ENCODE measurements at regions not wholly inside any gene's neighbourhood (a gene's known extent, or its start where the extent isn't known, plus 50 kb on each side); places are given as distances from the start of the nearest gene placed in this dataset.
"Not testable (repeated sequence)": the region's sequence is repeated elsewhere in the genome, so short reads cannot be mapped to it uniquely, and the experiment has no call there.

DNA sequence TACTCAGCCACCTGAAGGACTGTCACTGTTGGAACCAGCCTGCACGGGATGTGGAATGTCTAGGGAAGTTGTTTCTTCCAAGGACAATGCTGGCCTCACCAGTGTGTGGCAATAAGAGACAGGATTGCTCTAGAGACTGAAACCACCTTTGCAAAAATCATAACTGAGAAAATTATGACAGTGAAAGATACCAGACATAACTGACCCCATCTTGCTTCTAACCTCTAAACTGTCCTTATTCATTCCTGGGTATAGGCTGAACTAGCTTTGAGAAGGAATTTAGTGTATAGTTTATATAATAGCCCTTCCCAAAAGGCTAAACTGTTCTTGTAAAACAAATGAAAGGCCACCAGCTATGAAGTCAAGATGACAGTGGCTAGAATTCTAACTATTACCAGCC lies 83.6 kb downstream of the IER5 start:
- DNase-seq: no peak

DNA sequence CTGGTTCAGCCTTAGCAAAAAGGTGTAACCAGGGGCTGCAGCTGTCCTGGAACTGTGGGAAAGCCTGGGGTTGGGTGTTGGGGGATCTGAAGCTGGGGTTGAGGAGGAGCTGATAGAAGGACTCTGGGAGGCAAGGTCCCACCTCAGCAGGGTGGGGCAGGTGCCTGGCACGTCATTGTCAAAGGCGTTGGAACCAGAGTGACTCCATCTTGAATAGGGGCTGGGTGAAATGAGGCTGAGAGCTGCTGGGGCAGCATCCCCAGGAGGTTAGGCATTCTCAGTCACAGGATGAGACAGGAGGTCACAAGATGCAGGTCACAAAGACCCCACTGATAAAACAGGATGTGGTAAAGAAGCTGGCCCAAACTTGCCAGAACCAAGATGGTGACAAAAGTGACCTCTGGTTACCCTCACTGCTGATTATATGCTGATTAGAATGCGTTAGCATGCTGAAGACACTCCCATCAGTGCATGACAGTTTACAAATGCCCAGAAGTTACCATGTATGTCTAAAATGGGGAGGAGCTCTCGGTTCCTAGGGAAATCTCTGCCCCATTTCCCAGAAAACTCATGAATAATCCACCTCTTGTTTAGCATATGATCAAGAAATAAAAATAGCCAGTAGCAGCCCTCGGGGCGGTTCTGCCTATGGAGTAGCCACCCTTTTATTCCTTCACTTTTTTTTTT lies 85.4 kb downstream of the IER5 start:
- no peak for DNase-seq

DNA sequence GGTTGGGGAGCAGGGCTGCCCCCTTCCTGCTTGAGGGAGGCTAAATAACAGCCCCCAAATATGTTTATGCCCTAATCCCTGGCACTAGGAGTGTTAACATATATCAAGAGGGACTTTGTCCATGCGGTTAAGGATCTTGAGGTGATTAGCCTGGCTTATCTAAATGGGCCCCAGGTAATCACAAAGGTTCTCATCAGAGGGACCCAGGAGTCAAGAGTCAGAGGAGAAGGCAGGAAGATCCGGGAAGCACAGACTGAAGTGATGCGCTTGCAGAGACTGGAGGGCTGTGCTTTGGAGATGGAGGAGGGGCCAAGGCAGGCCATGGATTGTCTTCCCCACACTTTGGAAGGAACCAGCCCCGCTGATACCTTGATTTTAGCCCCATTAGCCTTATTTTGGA lies 86.4 kb downstream of the IER5 start:
- no peak for DNase-seq

DNA sequence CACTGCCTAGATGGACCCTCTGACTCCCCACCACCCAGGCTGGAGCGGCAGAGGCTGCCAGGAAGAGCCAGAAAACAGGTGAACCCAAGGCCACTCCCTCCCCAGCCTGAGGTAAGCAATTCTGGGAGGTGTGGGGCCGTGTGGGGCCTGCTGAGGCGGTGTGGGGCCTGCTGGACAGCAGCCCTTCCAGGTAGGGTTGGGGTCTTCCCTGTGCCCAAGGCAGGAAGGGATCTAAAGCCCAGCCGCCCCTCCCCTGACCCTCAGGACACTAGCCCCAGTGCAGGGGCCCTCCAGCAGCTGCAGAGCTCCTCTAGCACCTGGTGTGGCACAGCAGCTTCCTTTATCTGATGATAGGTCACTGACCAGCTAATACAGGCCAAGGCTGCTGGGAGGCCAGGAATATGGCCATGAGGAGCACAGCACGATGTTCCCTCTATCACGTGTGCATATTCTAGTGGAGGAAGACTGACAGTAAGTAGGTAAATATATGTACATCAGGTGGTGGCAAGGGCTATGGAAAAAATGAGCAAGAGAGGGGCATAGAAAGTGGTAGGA lies 86.9 kb downstream of the IER5 start:
- no peak for DNase-seq

DNA sequence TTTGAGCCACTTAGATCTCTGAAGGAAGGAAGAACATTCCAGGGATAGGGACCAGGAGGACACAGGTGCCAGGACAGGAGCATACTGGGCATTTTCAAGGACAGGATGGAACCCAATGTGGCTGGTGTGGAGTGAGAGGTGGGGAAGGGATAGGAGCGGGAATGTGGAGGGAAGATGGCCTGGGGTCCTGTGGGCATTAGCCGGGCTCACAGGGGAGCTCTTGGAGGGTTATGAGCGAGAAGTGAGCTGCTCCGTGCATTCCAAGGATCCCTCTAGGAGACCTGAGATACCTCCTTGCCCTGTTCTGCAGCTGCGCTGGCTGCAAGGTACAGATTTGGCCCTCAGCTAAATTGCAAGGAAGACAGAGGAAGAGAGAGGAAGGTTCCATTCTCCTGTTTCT lies 87.5 kb downstream of the IER5 start:
- no peak for DNase-seq

DNA sequence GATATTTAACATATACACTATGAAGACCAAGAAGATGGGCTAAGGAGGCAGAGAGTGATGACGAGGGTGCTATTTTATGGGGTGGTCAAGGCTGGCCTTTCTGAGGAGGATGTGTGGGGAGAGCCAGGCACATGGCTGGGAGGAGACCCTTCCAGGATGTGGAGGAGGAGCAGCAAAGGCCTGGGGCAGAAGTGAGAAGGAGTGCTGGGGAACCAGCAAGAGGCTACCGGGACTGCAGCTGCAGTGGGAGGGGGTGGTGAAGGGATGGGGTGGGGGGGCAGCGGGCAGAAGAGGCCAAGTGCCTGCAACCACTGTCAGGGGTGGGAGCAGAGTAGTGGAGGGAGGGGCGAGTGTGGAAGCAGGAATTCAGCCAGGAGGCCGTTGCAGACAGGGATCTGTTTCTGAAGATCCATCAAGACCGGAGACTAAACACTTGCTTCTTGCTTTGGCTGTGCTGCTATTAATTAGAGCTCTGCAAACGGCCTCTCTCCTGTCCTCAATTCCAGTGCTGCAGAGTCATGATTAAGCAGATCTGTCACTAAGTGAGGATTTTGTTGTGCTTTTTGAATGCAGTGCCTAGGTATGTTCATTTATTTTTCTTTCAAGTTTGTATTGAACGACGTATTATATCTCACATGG lies 89.9 kb downstream of the IER5 start:
- no peak for DNase-seq

DNA sequence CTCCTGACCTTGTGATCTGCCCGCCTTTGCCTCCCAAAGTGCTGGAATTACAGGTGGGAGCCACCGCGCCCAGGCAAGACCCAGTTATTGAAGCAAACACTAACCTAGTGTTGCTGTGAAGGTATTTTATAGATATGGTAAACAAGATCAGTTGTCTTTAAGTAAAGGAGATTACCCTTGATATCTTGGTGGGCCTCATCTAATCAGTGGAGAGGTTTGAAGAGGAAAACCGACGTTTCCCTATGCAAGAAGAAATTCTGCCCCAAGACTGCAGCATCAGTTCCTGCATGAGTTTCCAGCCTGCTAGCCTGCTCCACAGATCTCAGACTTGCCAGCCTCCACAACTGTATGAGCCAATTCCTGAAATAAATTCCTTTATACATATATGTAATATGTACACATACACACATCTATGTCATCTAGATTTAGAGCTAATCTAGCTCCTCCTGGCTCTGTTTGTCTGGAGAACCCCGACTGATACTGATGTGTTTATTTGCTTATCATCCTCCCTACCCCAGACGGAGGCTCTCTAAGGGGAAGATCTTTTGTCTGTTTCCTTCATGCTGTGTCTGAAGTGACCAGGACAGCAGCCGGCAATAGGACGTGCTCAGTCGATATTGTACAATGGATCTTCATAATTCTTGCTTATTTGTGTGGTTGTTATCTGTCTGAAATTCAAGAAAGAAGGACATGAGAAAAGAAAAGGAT lies 90.9 kb downstream of the IER5 start:
- DNase-seq: no peak

DNA sequence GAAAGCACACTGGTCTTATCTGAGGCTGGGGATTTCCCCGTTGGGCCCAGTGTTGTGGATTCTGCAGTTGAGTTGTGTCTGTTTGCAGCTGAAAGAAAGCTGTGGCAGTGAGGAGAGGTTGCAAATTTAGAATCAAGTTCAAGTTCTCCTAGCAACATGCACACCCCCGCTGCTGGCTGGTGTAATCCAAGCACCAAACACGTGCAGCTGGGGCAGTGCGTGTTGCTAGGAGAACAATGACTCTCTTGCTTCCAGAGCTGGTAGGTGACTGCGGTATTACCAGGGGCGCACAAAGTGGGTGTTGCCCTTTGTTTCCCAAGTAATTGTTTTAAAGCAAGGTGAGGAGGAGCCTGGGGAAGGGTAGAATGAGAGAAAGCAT lies 91.5 kb downstream of the IER5 start:
- no peak for DNase-seq

DNA sequence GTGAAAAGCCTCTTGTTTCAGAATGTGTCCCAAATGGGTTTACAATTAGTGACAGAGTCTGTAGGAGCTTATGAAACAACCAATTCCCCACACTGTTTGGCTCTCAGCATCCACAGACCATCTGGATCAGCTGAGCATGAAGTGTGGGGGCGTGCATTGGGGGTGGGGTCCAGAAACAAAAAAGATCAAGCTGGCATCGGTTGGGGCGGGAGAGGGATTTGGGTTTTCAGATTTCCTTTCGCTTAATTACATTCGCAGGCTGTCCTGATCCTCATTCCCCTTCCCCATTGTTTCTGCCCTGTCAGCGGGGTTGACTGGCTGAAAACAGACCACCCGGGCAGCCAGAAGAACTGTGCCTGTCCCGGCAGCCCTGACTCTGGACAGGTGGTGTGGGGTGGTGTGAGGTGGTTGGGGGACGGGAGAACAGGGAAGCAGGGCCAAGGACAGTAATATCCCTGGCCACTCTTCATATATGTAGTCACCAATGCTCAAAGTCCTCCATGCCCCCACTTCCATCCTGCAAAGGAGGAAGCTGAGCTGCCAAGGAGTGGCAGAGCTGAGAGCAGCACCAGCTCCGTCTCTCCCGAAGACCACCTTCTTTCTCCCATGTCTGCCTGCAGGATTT lies 92.0 kb downstream of the IER5 start:
- no peak for DNase-seq

DNA sequence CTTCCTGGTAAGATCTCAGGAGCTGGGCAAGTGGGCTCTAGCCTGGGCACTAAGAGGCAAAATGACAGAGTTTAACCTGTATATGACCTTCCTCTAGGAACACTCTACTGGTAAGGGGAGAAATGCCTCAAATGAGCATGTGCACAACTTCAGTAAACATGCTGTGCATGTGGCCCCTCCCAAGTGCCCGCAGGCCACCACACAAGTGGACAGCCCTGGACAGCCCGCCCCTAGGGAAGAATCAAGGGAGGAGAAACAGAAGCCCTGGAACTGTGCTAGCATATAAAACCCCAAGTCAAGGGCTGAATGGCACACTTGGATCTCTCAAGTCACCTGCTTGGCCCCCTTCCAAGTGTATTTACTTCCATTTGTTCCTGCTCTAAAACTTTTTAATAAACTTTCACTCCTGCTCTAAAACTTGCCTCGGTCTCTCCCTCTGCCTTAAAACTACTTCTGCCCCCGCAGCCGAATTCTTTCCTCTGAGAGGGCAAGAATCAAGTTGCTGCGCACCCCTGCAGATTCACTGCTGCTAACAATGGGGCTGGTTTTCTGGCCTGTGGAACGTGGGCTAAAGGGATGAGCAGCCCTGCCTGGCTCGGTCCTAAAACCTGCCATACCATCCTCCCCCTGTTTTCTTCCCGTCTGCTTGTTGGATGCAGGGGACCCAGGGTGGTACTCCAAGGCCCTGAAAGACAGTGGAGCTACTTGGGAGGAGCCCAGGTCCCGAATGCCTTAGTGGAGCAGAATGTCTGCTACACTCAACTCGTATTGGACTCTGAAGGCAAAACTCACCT lies 93.5 kb downstream of the IER5 start:
- DNase-seq: no peak

DNA sequence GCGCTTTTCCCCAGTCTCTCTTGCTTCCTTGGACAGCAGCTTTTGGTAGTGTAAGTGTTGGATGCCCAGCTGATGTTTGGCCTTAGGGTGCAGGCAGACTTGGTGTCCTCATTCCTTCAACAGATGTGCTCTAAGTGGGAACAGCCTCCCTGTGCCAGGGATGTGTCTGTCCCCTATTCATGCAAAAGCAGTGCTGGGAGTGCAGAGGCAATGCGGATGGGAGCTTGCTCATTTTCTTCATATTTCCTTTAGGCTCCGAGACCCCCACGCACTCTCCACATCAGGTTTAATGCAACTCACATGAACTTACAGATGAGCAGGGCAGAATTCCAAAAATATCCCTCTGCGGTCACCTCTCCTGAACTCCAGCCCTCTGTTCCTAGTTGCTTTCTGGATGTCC lies 96.1 kb downstream of the IER5 start:
- DNase-seq: no peak

DNA sequence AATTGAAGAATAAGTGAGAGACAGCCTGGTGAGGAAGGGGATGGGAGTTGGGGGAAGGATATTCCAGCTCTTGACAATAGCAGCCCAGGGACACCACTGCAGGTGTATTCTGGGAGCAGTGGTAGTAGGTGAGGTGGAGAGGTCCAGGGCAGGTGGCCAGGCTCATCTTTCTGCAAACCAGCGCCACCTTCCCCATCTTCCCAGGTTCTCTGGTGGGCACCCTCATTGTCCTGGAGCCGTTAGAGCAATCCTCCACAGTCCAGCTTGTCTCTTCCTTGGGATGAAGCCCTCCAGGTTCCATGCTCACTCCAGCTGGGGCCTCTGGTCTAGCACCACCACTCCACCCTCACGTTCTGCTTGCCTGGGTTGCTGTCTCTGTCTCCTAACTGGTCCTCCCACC lies 97.0 kb downstream of the IER5 start:
- no peak for DNase-seq

DNA sequence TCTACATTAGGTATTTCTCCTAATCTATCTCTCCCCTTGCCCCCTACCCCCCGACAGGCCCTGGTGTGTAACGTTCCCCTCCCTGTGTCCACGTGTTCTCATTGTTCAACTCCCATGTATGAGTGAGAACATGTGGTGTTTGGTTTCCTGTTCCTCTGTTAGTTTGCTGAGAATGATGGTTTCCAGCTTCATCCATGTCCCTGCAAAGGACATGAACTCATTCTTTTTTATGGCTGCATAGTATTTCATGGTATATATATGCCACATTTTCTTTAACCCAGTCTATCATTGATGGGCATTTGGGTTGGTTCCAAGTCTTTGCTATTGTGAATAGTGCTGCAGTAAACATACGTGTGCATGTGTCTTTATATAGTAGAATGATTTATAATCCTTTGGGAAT lies 97.6 kb downstream of the IER5 start:
- DNase-seq: not testable (repeated sequence)

DNA sequence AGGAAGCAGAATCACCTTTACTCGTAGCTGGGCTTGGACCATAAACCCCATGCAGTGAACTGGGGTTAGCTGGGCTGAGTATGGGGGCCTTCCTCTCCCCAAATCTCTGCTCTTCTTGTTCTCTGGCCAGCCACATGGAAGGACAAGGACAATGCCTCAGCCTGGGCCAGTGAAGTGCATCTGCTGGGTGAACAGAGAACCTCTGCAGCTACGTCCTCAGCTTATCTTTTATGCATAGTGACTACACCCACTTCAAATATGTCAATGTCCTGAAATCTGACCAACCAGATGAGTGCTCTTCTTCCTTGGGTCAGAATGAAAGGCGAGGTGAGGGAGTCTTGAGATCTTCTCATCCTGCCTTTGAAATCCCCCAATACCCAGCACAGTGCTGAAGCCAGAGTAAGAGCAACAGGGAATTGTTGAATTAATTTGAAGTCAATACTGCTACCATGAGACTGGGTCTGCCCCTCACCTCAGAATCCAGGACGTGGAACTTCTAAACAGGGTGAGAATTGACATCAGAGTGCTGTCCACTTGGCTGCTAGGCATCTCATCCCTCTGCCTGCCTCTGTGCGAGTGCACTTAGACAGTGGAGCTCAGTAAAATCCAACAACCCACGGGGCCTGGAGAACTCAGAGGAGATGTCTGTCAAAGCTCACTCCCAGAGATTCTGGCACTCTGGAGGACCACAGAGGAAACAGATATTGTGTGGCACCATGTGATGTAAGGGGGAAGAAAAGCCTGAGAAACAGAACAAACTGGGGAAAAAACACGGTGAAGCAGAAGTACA lies 99.0 kb downstream of the IER5 start:
- DNase-seq: no peak

DNA sequence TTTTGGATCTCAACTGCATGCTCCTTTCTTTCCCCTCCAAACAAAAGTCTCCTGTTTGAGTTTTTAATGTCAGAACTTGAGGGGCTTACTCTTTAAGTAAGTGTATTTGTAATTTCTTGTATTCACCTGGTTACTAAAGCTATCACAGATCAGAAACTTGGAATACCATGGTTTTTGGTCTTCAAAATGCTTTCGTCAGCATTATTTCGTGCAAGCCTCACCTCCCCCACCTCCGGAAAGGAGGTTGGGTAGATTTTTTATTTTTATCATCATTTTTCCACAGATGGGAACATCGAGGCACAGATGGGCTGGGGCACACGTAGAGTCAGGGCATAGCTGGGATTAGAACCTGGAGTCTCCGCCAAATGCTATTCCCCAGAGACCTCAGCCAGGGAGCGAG lies 100.7 kb downstream of the IER5 start:
- no peak for DNase-seq

DNA sequence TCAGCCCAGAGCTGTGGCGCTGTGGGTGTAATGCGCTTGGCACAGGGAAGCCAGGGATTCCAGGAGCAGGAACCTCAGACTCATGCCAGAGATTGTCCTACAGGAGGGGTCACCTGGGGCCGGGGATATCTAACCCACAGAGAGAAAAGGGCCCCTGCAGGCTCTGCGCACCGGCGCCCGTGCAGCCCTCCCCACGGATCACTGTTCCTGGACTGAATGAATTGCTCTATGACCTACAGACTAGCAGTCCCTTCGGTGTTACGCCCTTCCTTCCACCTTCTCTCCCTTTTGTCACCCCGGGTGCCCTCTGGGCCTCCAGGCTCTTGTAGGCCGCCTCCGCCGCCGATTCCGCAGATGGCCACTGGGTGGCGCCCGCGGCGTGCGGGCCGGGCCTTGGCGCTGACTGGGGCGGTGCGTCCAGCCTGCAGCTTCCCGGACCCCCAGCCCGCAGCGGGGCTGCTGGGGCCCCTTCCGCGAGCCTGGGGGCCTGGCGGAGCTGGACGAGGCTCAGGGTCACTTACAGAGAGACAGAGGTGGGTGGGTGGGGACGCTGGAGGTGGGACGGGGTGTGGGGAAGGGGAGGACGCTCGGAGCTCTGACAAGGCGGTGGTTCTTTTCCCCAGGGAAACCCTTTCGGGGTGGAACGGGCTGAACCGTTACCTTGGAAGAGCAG lies 101.3 kb downstream of the IER5 start:
- DNase-seq: peak; percentile 67

DNA sequence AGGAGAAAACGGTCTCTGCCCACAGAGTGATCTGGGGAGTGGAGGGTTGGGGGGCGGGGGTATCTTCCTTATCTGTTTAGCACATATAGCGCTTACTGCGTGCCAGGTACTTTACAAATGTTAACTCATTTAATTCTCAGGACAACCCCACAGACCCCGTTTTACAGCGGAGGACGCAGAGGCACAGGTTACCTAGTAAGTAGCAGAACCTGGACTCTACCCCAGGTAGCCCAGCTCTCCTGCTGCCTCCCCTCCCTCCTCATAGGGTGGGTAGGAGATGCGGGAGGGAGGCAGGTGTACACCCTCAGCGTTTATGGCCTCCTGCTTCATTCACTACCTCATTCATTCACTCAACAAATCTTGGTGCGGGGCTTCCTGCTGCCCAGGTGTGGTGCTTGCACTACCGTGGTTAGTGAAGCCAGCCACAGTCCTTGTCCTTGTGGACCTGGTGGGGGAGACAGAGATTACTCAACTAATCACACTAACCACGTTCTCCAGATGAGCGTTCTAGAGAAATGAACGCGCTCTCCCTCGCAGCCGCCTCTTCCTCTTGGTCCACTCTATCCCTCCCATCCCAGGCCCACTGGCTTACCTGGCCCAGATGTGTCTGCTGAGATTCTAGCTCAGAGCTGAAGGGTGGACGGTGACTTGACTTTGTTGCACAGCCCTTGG lies 102.0 kb downstream of the IER5 start:
- DNase-seq: no peak

DNA sequence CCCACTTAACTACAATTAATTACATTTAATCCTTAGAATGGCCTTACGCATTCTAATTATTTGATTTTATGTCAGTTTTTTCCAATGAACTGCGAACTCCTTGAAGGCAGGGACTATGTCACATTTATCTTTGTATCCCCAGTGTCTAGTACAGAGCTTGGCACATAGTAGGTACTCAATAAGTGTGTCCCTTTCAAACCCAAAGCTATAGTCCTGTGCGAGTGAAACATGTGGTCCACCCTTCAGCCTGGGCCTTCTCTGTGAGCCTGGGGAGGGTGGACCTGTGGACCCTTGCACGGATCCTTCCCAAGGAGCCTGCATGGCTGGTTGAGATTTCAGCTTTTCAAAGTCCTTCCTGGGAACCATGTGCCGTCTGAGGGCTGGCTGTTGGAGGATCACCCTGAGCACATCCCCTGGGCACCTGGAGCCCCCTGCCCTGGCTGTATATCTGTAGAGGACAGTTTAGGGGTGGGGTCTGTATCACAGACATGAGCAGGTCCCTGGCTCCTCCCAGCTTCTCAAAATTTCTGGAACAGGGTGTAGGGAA lies 103.1 kb downstream of the IER5 start:
- no peak for DNase-seq

DNA sequence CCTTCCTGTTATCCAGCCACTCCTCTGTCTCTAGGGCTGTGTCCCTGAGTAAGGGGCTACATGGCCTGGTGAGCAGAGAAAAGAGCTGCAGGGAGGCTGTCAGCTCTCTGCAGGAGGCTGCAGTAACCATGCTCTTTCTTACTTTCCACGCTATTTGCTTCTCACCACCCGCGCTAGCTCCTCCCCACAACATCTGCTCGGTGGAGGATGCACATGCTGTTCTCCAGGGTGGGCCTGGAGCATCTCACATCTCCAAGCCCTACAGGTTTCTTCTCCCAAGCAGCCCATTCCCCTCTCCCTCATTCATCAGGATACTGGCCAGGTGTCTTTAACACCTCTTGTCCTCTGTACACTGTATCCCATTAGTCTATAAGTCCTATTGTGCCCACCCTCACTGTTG lies 103.8 kb downstream of the IER5 start:
- DNase-seq: no peak

DNA sequence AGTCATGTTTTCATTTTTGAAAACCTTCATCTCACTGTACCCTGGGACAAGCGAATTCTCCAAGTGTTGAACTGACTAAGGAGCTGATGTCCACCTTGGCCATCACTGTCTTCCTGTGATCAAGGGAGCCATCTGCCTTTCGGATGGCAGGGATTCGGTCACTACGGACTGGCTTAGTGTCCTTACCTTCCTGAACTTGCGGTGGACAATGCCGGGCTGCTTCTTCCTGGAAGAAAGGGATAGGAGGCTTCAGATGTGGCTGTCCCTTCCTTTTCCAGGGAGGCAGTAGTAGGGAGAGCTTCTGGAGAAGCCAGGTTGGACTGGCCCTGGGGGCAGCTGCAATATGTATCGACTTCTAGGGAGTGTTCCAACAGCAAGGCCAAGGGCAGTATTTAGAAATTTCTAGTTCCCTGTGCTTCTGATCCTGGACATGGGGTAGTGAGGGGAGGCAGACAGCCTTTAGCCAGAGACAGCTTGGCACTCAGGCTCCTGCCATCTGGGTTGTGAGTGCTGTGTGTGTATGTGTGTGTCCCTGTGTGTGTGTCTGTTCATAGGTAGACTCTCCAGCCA lies 114.6 kb downstream of the IER5 start:
- no peak for DNase-seq
